Sigmoid colon (tissue), 6 donors: ENCODE measurements at regions not wholly inside any gene's neighbourhood (a gene's known extent, or its start where the extent isn't known, plus 50 kb on each side); places are given as distances from the start of the nearest gene placed in this dataset.

Experiments
- DNase-seq: peaks from one replicate; pipeline ENCODE4 v3.0.0-alpha.2; 2019
- H3K27ac ChIP-seq, 4 donors: fragments of 200-600 bp; sonication (generic); one replicate each; pipeline ENCODE4 v1.5.1; 2016 to 2019; ENCODE audit warnings: mild to moderate bottlenecking in 1 of 4
- H3K27me3 ChIP-seq, 3 donors: fragments of 200-600 bp; sonication (generic); one replicate each; pipeline ENCODE4 v1.5.1; 2019; ENCODE audit warnings: mild to moderate bottlenecking in 1 of 3
- H3K36me3 ChIP-seq, 4 donors: fragments of 200-600 bp; sonication (generic); one replicate each; pipeline ENCODE4 v1.5.1; 2016 to 2019
- H3K4me1 ChIP-seq, 4 donors: fragments of 200-600 bp; sonication (generic); one replicate each; pipeline ENCODE4 v1.5.1; 2017 to 2019
- H3K4me3 ChIP-seq, 4 donors: fragments of 200-600 bp; sonication (generic); one replicate each; pipeline ENCODE4 v1.5.1; 2017 to 2019; ENCODE audit warnings: mild to moderate bottlenecking in 2 of 4, moderate library complexity in 1 of 4
- H3K9me3 ChIP-seq, 4 donors: fragments of 200-600 bp in 3 of 4; sonication (generic) in 3 of 4; one replicate each; pipeline versions ENCODE4 v1.5.1 to v1.6.1; 2013 to 2019
- CTCF ChIP-seq, 4 experiments: fragments of 450-650 bp in 3 of 4; fragments of 200-600 bp in 1 of 4; IDR thresholded peaks; one replicate each; pipeline ENCODE4 v1.5.1; 2016 to 2019; ENCODE audit warnings: antibody characterized with exemption in 4 of 4, mild to moderate bottlenecking in 3 of 4, moderate library complexity in 2 of 4
- EP300 ChIP-seq, 4 donors: sonication (generic); formaldehyde crosslinking; IDR thresholded peaks; one replicate each; pipeline ENCODE4 v1.6.1; 2017; ENCODE audit warnings: antibody characterized with exemption in 4 of 4
- POLR2A ChIP-seq, 2 donors: fragments of 450-650 bp; IDR thresholded peaks; one replicate each; pipeline ENCODE4 v1.6.1; 2016; ENCODE audit warnings: antibody characterized with exemption in 2 of 2, mild to moderate bottlenecking in 2 of 2, moderate library complexity in 2 of 2
- POLR2AphosphoS5 ChIP-seq, 4 donors: sonication (generic); formaldehyde crosslinking; IDR thresholded peaks; one replicate each; pipeline ENCODE4 v1.6.1; 2017; ENCODE audit warnings: antibody characterized with exemption in 4 of 4
- WGBS, 2 donors: extraction: QIAGEN DNeasy Blood & Tissue Kit; methylation state at CpG; one replicate each; pipeline ENCODE4 v1.1.7; 2013; 5-methylcytosine and 5-hydroxymethylcytosine counted together
- intact Hi-C: fragments of 100-400 bp; cut with DNase I; formaldehyde crosslinking; loops from one replicate; pipeline ENCODE4 v1.15.1; 2023
- donor health status: healthy with polysubstance abuse.
- donor health status: healthy.

GRCh38 chr1:113018911-113019310, 54.1 kb upstream of the LRIG2 start:
- WGBS, 2 donors: 36 to 88% methylated on average over 1 of the region's 1 CpG
- no peak overlapping the region for H3K27ac ChIP-seq
- DNase-seq: no peak
- no peaks in the 10 kb centered on the region for H3K27me3 ChIP-seq
- peaks cover 0 to 8% (median 6%) of the 10 kb centered on the region in 4 donors for H3K4me1 ChIP-seq
- H3K36me3 ChIP-seq: no peaks in the 10 kb centered on the region
- intact Hi-C loops: no loop called here
- H3K4me3 ChIP-seq: no peak overlapping the region
- TF ChIP-seq EP300 (IDR thresholded peaks at IDR 0.05): no peak
- no peak for TF ChIP-seq POLR2A (IDR thresholded peaks at IDR 0.05)
- no peak for TF ChIP-seq CTCF (IDR thresholded peaks at IDR 0.05)
- no peak for TF ChIP-seq POLR2AphosphoS5 (IDR thresholded peaks at IDR 0.05)
- no peaks in the 10 kb centered on the region for H3K9me3 ChIP-seq

- no peak for DNase-seq
- H3K27ac ChIP-seq: peak overlapping the region in 3 of 4 donors; percentile 22 to 49 (median 40)
- WGBS, 2 donors: 12 to 61% methylated on average over 7 of the region's 7 CpGs
Measured at GRCh38 chr1:113021430-113022085, 51.4 kb upstream of the LRIG2 start.

More at GRCh38 chr1:113021430-113022085, 51.4 kb upstream of the LRIG2 start:
- no peaks in the 10 kb centered on the region for H3K27me3 ChIP-seq
- no peaks in the 10 kb centered on the region for H3K9me3 ChIP-seq
- H3K4me3 ChIP-seq: no peak overlapping the region
- no peak for TF ChIP-seq POLR2AphosphoS5 (IDR thresholded peaks at IDR 0.05)
- peak in 1 of 4 experiments; percentile 2 for TF ChIP-seq CTCF (IDR thresholded peaks at IDR 0.05)
- peaks cover 0 to 8% (median 6%) of the 10 kb centered on the region in 4 donors for H3K4me1 ChIP-seq
- intact Hi-C loops: no loop called here
- H3K36me3 ChIP-seq: no peaks in the 10 kb centered on the region
